M059J (cell line): ENCODE measurements at regions not wholly inside any gene's neighbourhood (a gene's known extent, or its start where the extent isn't known, plus 50 kb on each side); places are given as distances from the start of the nearest gene placed in this dataset.
"Not testable (repeated sequence)": the region's sequence is repeated elsewhere in the genome, so short reads cannot be mapped to it uniquely, and the experiment has no call there.

ENCODE experiments used
- DNase-seq: peaks from one replicate; pipeline ENCODE4 v3.0.0-alpha.2; 2012; ENCODE audit warnings: low read depth

DNA sequence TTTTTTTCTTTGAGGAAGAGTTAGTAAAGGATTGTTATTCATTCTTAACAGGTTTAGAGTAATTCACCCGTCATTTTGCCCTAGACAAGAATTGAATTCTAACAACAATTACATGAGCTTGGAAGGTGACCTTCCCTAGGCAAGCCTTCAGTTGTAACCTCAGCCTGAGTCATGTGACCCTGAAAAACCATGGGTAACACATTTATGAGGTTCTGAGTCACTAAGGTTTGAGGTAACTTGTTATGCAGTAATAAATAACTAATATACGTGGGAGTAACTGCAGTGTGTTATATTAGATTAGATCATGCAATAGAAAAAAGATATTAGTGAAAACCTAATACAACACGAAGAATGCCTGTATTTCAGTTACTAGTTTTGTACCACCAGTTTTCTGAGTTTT lies 237.6 kb upstream of the NDN start:
- peak; percentile 1 for DNase-seq

DNA sequence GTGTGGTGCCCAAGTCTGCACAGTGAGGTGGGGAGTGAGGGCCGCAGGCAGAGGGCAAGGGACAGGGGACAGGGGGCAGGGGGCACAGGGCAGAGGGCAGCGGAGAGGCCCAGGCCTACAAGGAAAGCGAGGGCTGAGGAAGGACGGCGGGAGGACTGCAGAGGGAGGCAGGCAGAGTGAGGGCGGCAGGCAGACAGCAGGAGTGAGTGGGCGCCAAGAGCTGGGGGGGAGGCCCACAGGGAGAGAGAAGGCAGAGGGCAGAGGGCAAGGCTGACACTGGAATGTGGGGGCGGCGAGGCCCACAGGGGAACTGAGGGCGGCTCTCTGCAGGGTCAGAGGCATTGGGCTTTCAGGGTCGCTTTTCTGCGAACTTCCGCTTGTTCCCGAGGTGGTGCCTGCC lies 267.8 kb upstream of the NDN start:
- no peak for DNase-seq

DNA sequence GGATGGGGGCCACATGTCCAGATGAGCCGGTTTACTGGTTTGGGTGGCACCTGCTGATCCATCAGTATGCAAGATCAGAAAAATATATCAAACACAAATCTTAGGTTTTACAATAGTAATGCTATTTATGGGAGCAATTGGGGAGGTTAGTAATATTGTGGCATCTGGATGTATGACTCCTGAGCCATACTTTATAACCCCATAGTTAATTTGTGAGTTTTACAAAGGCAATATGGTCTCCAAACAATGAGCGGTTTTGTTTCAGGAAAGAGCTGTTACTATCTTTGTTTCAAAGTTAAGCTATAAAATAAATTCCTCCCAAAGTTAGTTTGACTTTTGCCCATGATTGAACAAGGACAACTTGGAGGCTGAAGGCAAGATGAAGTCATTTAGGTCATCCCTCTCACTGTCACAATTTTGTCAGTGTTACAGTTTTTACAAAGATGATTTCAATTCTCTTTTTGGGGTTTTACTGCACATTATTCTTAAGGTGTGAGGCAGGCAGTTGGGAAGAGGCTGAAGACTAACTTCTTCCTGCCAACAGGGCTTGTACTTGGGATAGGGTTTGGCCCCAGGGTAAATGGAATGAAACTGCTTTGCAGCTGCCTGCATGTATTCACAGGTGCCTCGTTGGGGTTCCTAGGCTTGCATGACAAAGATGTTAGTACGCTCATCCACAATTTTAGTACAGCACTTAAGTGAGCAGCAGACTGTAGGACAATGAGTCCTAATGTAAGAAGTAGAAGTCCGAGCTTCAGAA lies 296.6 kb upstream of the NDN start:
- no peak for DNase-seq

DNA sequence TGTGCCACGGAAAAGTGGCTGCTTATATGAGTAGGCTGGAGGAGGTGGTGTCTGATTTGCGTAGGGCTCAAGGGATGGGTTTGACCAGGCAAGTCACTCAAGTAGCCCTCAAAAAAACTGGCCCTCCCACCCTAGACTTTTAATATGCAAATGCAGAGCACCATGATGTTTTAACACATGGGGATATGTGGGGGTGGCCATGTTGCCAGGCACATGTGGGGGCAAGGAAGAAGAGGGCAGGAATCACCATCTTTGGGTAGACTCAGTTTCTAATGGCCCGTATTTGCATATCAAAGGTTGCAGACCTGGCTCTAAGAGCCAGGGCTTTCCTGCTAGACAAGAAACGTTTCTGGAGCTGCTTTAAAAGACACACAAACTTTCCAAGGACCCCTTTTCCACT lies 307.2 kb upstream of the NDN start:
- no peak for DNase-seq

GRCh38 chr15:23998056-23998455 lies 311.0 kb upstream of the NDN start:
- DNase-seq = no peak

DNA sequence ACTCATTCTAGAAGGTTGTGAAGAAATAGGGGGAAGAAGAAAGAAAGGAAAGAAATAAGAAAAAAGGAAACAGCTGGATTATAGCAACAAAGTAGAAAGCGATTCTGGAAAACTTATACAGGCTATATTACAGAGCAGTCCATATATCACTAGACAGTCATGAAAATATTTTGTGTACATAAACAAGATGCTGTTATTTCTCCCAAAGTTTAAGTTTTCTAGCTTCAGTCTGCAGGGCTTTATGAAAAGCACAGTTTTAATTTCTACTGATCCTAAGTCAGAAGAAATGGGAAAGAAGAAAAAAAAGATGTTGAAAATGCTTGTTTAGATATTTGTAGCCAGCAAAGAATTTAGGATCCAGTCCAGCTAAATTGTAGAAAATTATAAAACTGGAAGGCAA lies 321.4 kb upstream of the NDN start:
- DNase-seq = no peak

DNA sequence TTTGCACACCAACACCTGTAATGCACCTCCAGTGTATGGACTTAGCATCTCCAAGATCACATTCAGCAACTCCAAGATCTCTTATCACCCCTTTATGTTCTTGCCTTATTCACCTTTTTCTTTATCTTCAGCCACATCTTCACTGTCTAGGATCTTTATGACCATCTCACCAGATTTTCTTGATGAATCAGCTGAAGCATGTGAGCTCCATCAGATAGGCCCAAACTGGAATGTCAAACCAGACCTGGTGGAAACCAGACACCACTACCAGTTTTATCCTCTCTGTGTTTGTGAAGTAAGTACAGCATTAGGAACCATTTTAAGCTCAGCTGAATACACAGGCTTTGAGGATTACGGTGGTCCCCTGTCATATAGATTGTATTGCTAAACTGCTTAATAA lies 330.4 kb upstream of the NDN start:
- no peak for DNase-seq

DNA sequence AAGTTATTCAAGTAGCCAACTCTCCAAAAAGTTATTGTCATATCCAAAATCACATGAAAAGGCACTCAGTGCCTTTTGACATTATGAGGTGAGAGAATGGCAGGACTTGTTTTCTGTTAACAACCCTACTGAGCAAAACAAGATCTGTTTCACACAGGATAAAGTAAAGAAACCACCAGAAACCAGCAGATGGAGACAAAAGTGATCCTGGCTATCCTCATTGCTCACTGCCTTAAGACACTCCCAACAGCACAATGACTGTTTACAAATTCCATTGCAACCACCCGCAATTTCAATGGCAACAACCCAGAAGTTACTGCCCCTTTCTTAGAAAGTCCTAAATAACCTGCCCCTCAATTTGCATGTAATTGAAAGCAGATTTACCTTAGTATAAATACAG lies 352.6 kb upstream of the NDN start:
- no peak for DNase-seq

GRCh38 chr15:24054547-24055245 lies 367.6 kb upstream of the NDN start:
- DNase-seq = peak; percentile 7

DNA sequence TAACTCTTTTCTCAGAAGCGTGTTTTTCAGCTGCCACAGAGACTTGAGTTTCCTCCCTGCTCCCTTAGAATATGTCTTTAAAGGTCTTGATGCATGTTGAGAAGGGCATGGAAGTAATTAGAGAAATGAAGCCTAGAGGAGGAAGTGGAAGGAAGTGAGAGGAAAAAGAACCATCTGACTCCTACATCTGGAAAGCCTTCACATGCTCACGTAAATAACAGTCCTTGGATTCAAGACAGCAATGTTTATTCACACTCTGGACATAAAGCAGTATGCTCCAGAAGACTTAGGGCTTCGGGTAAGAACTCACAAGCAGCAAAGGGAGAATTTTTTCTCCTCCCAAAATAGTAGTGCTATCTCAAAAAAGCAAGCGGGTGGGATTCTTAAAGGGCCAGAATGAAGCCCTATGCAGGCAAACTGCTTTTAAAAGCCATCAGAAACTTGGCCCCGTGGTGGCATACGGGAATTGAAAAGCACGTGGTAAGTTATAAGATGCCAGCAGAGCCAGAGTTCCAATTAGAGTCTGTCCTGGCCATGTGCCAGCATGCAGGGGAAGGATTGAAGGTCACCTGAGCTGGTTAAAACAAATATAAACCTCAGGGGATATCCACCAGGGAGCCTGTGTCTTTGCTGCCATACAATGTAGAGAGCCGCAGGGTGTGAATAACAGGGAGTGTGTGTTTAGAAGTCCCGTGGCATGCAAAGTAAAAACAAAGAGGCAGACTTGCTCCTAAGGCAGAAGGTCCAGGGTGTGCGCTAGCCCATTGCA lies 380.8 kb upstream of the NDN start:
- DNase-seq = no peak

- no peak for DNase-seq
Measured at GRCh38 chr15:24075420-24076089, 388.4 kb upstream of the NDN start.

- DNase-seq = no peak
Measured at GRCh38 chr15:24076090-24076784, 389.1 kb upstream of the NDN start.

- DNase-seq = no peak
Measured at GRCh38 chr15:24078310-24079029, 391.4 kb upstream of the NDN start.

DNA sequence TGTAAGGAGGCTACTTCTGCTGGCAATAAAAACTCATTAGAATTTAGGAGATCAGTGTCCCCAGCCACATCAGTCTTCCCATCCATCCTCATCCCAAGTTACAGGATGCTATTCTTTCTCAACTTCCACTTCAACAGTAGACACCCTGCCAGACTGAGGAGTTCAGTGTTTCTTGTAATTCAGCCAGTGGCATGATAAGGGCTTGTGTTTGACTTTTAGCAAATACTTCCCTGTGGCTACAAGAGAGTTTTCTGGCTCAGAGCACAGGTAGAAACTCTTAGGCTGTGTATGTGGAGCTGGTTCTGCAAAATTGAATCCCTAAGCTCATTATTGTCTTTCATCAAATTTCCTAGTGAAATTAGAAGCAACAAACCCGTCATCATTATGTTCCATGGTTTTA lies 401.8 kb upstream of the NDN start:
- DNase-seq = not testable (repeated sequence)

DNA sequence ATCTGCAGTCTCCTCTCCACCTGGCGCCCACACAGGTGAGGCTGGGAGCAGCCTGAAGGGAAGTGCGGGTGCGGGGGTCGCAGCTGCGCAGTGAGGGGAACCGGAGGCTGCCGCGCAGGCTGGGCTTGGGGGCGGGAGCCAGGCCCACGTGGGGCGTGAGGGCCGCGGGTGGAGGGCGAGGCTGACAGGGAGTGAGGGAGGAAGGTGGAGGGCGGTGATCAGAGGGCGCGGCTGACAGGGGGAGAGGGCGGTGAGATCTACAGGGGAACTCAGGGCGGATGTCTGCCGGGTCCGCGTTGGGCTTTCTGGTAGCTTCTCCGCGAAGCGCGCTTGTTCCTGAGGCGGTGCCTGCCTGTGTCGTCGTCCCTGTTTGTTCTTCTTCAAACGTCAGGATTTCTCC lies 414.4 kb upstream of the NDN start:
- not testable (repeated sequence) for DNase-seq

DNA sequence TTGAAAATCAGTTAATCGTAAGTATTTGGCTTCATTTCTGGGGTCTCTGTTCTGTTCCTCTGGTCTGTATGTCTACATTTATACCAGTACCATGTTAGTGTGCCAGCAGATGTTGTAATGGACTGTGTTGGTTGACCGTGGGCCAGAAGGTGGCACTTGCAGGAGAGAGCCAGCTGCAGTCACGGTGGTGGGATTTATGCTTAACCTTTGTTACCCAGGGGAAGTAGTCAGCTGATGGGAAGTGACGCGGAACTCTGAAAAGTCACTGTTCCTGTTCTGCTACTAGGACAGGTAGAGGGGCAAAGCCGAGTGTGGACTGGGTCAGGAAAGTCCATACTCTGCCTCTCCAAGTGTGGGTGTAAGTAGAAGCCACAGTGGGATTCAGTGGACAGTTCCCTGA lies 420.4 kb upstream of the NDN start:
- not testable (repeated sequence) for DNase-seq

- not testable (repeated sequence) for DNase-seq
Measured at GRCh38 chr15:24107948-24108347, 420.8 kb upstream of the NDN start.

GRCh38 chr15:24108349-24108748 lies 421.2 kb upstream of the NDN start:
- DNase-seq = not testable (repeated sequence)

- DNase-seq = not testable (repeated sequence)
Measured at GRCh38 chr15:24139622-24140021, 452.5 kb upstream of the NDN start.

- not testable (repeated sequence) for DNase-seq
Measured at GRCh38 chr15:24145070-24145469, 458.0 kb upstream of the NDN start.

DNA sequence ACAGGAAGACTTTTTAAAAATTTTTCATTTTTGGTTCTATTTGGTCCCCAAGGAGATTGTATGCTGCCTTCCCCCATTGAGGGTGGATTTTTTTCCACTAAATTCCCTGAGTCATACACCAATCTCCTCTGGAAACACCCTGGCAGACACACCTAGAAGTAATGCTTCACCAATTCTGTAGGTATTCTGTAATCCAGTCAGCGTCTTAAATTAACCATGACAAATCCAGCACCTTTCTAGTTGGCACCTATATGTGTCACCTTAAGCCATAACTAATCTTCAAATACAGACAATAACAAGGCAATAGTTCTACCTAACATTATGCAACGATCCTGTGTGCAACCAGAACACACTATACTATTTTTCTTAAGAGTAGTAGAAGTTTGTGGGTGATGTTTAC lies 459.1 kb upstream of the NDN start:
- DNase-seq = no peak
